Vagina (tissue), 2 donors: ENCODE measurements at regions not wholly inside any gene's neighbourhood (a gene's known extent, or its start where the extent isn't known, plus 50 kb on each side); places are given as distances from the start of the nearest gene placed in this dataset.
"Not testable (repeated sequence)": the region's sequence is repeated elsewhere in the genome, so short reads cannot be mapped to it uniquely, and the experiment has no call there.

Experiments used
- DNase-seq, 2 donors: peaks; one replicate each; pipeline ENCODE4 v3.0.0-alpha.2; 2017; ENCODE audit errors: extremely low spot score in 2 of 2
- H3K27ac ChIP-seq: fragments of 200-600 bp; sonication (generic); one replicate; pipeline ENCODE4 v1.5.1; 2019
- H3K27me3 ChIP-seq: fragments of 200-600 bp; sonication (generic); one replicate; pipeline ENCODE4 v1.5.1; 2019
- H3K36me3 ChIP-seq, 2 donors: fragments of 200-600 bp; sonication (generic); one replicate each; pipeline ENCODE4 v1.5.1; 2017 to 2019
- H3K4me1 ChIP-seq: fragments of 200-600 bp; sonication (generic); one replicate; pipeline ENCODE4 v1.5.1; 2019
- H3K4me3 ChIP-seq, 2 donors: fragments of 200-600 bp; sonication (generic); 1 replicate in 1 of 2; 2 replicates in 1 of 2; pipeline ENCODE4 v1.5.1; 2016 to 2019
- H3K9me3 ChIP-seq: fragments of 200-600 bp; sonication (generic); one replicate; pipeline ENCODE4 v1.5.1; 2019
- POLR2A ChIP-seq, 2 donors: fragments of 450-650 bp; IDR thresholded peaks; one replicate each; pipeline ENCODE4 v1.6.1; 2017; ENCODE audit warnings: antibody characterized with exemption in 2 of 2, mild to moderate bottlenecking in 2 of 2, moderate library complexity in 2 of 2
- POLR2AphosphoS5 ChIP-seq, 2 donors: sonication (generic); formaldehyde crosslinking; IDR thresholded peaks; one replicate each; pipeline ENCODE4 v1.9.0; 2017; ENCODE audit warnings: antibody characterized with exemption in 2 of 2, mild to moderate bottlenecking in 2 of 2, low read depth in 1 of 2; ENCODE audit not compliant: insufficient read depth in 1 of 2
- intact Hi-C: fragments of 100-400 bp; cut with DNase I; formaldehyde crosslinking; loops from one replicate; pipeline ENCODE4 v1.15.1; 2023
- TF ChIP-seq, protein P1 (sequence below), 3 experiments: fragments of 450-650 bp in 2 of 3; fragments of 200-600 bp in 1 of 3; sonication (generic) in 1 of 3; IDR thresholded peaks; one replicate each; pipeline ENCODE4 v1.5.1; 2017 to 2019; ENCODE audit warnings: antibody characterized with exemption in 3 of 3, mild to moderate bottlenecking in 2 of 3, moderate library complexity in 2 of 3

DNA sequence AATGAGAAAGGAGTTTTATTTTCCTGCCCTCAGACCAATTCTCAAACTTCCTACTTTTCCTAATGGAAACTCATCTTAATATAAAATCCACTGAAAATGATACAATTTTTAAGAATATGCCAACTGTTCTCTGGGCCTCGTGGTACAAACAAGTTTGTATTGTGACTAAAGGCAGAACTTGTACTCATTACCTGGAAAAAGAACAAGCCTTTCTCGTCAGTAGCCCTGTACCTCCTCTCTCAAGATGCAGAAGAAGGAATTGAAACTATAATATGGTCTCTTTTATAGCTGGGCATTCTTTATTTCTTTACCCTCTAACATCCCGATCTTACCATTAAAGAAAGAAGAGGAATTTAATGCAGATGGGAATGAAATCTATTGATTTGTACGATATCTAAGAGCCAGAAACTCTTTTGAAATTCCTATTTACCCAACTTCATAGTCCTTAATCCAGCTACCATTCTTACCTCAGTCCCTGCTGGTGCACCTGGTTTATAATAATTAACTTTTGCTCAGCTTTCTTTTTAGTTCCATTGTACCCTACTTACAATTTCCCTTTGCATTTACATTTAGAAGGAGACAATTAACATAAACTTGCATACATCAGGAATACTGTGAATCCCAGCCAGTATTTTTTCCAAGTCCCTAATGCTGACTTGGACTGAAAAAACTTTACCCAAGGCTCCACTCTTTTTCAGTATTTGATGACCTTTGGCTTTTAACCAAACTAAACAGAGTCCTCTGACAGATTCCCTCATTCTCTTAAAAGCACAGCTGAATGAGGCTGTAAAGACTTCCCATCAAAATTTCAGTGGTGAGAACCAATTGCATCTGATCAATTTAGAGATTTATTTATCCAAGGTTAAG lies 1162.4 kb downstream of the BRINP3 start:
- no peaks in the 10 kb centered on the region for H3K9me3 ChIP-seq
- no peak overlapping the region for H3K27ac ChIP-seq
- H3K4me1 ChIP-seq, result no peaks in the 10 kb centered on the region
- no peak for TF ChIP-seq POLR2A (IDR thresholded peaks at IDR 0.05)
- TF ChIP-seq, protein P1, sequence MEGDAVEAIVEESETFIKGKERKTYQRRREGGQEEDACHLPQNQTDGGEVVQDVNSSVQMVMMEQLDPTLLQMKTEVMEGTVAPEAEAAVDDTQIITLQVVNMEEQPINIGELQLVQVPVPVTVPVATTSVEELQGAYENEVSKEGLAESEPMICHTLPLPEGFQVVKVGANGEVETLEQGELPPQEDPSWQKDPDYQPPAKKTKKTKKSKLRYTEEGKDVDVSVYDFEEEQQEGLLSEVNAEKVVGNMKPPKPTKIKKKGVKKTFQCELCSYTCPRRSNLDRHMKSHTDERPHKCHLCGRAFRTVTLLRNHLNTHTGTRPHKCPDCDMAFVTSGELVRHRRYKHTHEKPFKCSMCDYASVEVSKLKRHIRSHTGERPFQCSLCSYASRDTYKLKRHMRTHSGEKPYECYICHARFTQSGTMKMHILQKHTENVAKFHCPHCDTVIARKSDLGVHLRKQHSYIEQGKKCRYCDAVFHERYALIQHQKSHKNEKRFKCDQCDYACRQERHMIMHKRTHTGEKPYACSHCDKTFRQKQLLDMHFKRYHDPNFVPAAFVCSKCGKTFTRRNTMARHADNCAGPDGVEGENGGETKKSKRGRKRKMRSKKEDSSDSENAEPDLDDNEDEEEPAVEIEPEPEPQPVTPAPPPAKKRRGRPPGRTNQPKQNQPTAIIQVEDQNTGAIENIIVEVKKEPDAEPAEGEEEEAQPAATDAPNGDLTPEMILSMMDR (IDR thresholded peaks at IDR 0.05), result no peak
- TF ChIP-seq POLR2AphosphoS5 (IDR thresholded peaks at IDR 0.05; ENCODE audit: insufficient read depth in 1 of 2, low read depth in 1 of 2), result no peak
- no peaks in the 10 kb centered on the region for H3K27me3 ChIP-seq
- no peak for DNase-seq
- no peak overlapping the region for H3K4me3 ChIP-seq
- intact Hi-C loops, result no loop called here
- H3K36me3 ChIP-seq, result no peaks in the 10 kb centered on the region

DNA sequence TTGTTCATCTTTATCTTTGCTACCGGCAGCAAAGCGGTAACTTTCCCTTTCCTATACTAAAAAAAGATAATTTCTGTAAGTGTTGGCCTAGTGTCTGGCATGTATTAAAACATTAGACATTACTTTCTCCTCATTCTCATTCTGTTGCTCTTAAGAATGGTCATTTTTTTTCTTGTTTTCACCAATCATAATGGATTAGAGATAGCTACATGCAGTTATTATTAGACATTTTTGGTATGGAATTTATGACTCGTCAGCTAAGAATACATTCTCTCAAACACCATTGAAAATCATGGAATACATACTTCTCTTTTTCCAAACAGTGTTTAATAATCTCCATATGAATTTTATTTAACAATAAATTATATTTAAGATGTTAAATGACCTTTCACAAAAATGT lies 1154.6 kb downstream of the BRINP3 start:
- H3K4me1 ChIP-seq, result no peaks in the 10 kb centered on the region
- no peak for DNase-seq
- no peaks in the 10 kb centered on the region for H3K27me3 ChIP-seq
- no peak overlapping the region for H3K4me3 ChIP-seq
- no peaks in the 10 kb centered on the region for H3K9me3 ChIP-seq
- no peaks in the 10 kb centered on the region for H3K36me3 ChIP-seq
- intact Hi-C loops, result no loop called here
- TF ChIP-seq, protein P1 (IDR thresholded peaks at IDR 0.05), result no peak
- H3K27ac ChIP-seq, result no peak overlapping the region

DNA sequence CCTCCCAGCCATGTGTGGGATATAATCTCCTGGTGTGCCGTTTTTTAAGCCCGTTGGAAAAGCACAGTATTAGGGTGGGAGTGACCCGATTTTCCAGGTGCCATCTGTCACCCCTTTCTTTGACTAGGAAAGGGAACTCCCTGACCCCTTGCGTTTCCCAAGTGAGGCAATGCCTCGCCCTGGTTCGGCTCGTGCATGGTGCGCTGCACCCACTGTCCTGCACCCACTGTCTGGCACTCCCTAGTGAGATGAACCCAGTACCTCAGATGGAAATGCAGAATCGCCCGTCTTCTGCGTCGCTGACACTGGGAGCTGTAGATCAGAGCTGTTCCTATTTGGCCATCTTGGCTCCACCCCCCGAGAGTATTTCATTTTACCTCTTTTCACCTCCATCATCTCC lies 1146.6 kb downstream of the BRINP3 start:
- H3K27me3 ChIP-seq, H3K9me3 ChIP-seq, H3K4me3 ChIP-seq, intact Hi-C loops, H3K36me3 ChIP-seq, DNase-seq, H3K27ac ChIP-seq, H3K4me1 ChIP-seq: not testable (repeated sequence)

DNA sequence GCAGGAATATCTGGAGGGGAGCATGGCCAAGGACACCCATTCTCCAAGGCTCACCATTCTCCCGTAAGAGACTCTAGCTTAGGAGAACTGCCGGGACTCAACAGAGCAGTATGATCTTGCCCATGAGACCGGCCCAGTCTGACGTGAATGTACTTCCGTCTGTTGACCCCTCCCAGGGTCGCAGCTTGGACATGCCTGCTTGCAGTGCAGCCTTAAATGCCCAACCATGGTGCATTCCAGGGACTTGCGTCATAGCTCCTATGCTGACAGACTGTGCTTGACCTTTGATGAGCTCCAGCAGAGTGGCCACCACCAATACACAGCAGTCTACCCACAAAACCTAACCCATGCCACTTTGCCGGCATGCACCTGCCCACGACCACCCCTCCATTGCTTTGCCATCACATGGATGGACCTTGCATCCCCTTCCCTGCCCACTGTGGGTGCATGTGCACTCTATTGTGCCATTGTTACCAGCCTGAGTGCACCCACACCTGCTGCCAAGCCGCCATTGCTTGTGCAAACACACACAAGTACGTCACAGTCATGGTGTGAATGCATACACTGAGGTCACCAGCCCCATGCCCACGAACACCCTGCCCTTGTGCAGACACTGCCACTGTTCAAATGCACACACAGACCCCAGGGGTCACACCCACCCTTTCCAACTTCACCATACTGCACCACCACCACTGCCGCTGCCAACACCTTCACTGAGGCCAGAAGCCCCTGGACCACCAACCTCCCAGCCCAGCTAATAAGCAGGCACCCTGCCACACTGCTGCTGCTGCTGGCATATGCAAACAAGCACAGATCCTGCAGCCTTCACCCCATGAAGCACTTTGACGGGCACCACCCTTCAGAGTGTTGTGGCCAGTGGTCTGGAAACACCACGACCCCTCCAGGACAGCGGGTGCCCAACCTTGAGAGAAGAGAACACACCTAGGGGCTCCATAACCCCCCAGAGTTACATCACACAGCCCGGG lies 1141.3 kb downstream of the BRINP3 start:
- no peaks in the 10 kb centered on the region for H3K4me1 ChIP-seq
- DNase-seq, result no peak
- H3K4me3 ChIP-seq, result no peak overlapping the region
- intact Hi-C loops, result no loop called here
- no peaks in the 10 kb centered on the region for H3K27me3 ChIP-seq
- no peaks in the 10 kb centered on the region for H3K9me3 ChIP-seq
- TF ChIP-seq POLR2A (IDR thresholded peaks at IDR 0.05), result no peak
- no peak for TF ChIP-seq POLR2AphosphoS5 (IDR thresholded peaks at IDR 0.05; ENCODE audit: insufficient read depth in 1 of 2, low read depth in 1 of 2)
- TF ChIP-seq, protein P1 (IDR thresholded peaks at IDR 0.05), result no peak
- H3K36me3 ChIP-seq, result no peaks in the 10 kb centered on the region
- no peak overlapping the region for H3K27ac ChIP-seq

DNA sequence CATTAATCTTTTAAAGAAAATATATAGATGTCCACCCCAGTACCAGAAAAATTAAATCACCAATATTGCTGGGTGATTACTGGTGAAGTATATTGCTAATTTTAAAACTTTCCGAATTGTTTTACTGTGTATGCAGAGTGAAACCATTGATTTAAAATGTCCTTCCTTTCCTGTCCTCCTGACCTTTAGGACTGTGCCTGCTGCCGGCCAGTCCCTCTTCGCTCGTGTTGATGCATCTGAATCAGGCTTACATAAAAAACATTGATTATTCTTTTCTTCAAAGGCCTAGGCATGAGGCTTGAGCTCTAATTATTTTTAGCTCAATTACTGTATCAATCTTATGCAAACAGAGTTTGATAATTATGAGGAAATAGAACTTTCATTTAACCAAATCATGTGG lies 1128.1 kb downstream of the BRINP3 start:
- Histone ChIP-seq H3K27me3 (no peaks in the 10 kb centered on the region), H3K4me3 (no peak overlapping the region), H3K36me3 (no peaks in the 10 kb centered on the region), H3K27ac (no peak overlapping the region), H3K4me1 (no peaks in the 10 kb centered on the region), H3K9me3 (no peaks in the 10 kb centered on the region)
- intact Hi-C loops, result no loop called here
- TF ChIP-seq POLR2AphosphoS5 (IDR thresholded peaks at IDR 0.05; ENCODE audit: insufficient read depth in 1 of 2, low read depth in 1 of 2), result no peak
- DNase-seq, result no peak
